K562 (cell line): ENCODE measurements at regions not wholly inside any gene's neighbourhood (a gene's known extent, or its start where the extent isn't known, plus 50 kb on each side); places are given as distances from the start of the nearest gene placed in this dataset.

ENCODE experiments used
- MAX ChIP-seq: sonication (generic); formaldehyde crosslinking; IDR thresholded peaks from 2 replicates; pipeline ENCODE4 v1.9.0; 2022; ENCODE audit warnings: mild to moderate bottlenecking, missing genetic modification reagents
- MYBL2 ChIP-seq, 2 experiments: fragments of 450-650 bp in 1 of 2; sonication (generic) in 1 of 2; formaldehyde crosslinking in 1 of 2; IDR thresholded peaks; 2 replicates each; pipeline versions ENCODE4 v1.6.1 to v1.8.1; 2017 to 2022; ENCODE audit warnings: borderline replicate concordance in 1 of 2, inconsistent platforms in 1 of 2, low read depth in 1 of 2, mild to moderate bottlenecking in 1 of 2, missing genetic modification reagents in 1 of 2, moderate library complexity in 1 of 2

GRCh38 chr9:109990541-109990940 is 210.5 kb downstream of the PALM2AKAP2 start:
- TF ChIP-seq MAX (CRISPR knock-in tag) (no peak), MYBL2 (IDR thresholded peaks at IDR 0.05; ENCODE audit: low read depth) (no peak), MYBL2 (CRISPR knock-in tag; IDR thresholded peaks at IDR 0.05; ENCODE audit: borderline replicate concordance) (no peak)
